ENCODE measurements at regions not wholly inside any gene's neighbourhood (a gene's known extent, or its start where the extent isn't known, plus 50 kb on each side); places are given as distances from the start of the nearest gene placed in this dataset.

DNA sequence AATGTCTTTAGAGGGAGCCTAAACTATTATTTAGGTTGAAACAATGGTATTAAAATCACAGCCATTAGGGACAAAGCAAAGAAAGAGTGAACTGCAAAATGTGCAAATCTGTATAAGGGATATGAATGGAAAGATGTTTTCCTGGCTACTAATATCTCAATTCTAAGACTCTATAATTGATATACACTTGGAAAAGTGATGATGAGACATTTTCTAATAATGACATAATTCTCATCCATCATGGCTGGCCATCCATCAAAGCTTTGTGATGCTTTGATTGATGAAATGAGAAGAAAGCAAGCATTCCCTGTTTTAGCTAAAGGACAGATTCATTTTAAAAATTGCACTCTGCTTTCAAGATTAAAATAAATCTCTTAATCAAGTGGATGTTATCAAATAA, 965.5 kb upstream of the IGFBP7 start:
- no peaks in the 10 kb centered on the region for H3K36me3 ChIP-seq (ENCODE audit: control insufficient read depth, insufficient read depth, low read length)
- H3K4me3 ChIP-seq (ENCODE audit: low read depth, low read length): no peak overlapping the region
- no peak overlapping the region for H3K27ac ChIP-seq (ENCODE audit: low read depth, low read length)
- no peaks in the 10 kb centered on the region for H3K9me3 ChIP-seq (ENCODE audit: control insufficient read depth, insufficient read depth, low read depth, low read length)
- no peak overlapping the region for H3K9ac ChIP-seq (ENCODE audit: low read length)
- no peaks in the 10 kb centered on the region for H3K27me3 ChIP-seq (ENCODE audit: control insufficient read depth, insufficient read depth, low read length)
- no peaks in the 10 kb centered on the region for H3K4me1 ChIP-seq (ENCODE audit: control insufficient read depth, insufficient read depth, low read length)

DNA sequence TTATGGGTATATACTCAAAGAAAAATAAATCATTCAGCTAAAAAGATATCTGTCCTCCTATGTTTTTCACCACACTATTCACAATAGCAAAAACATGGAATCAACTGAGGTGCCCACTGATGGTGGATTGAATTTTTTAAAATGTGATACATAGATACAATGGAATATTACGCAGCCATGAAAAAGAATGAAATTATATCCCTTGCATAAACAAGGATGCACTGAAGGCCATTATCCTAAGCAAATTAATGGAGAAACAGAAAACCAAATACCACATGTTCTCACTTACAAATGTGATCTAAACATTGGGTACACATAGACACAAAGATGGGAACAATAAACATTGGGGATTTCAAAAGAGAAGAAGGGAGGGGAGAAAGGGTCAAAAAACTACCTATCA, 964.2 kb upstream of the IGFBP7 start:
- H3K9me3 ChIP-seq (ENCODE audit: control insufficient read depth, insufficient read depth, low read depth, low read length): no peaks in the 10 kb centered on the region
- H3K9ac ChIP-seq (ENCODE audit: low read length): no peak overlapping the region
- no peaks in the 10 kb centered on the region for H3K36me3 ChIP-seq (ENCODE audit: control insufficient read depth, insufficient read depth, low read length)
- H3K27me3 ChIP-seq (ENCODE audit: control insufficient read depth, insufficient read depth, low read length): no peaks in the 10 kb centered on the region
- no peak overlapping the region for H3K27ac ChIP-seq (ENCODE audit: low read depth, low read length)
- H3K4me3 ChIP-seq (ENCODE audit: low read depth, low read length): no peak overlapping the region
- H3K4me1 ChIP-seq (ENCODE audit: control insufficient read depth, insufficient read depth, low read length): no peaks in the 10 kb centered on the region

DNA sequence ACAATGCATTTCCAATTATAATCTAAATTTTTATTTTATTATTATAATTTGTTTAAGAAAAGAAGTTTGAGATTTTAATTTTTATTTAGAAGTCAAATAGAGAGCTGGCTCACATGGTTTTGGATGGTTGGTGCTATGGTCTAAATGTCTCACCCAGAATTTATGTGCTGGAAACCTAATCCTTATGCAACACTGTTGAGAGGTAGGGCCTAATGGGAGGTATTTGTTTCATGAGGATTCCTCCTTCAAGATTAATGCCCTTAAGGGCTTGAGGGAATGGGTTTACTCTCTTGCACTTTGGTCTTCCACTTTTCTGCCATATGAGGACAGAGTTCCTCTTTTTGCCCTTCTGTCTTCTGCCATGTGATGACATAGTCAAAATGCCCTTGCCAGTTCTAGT, 960.5 kb upstream of the IGFBP7 start:
- no peak overlapping the region for H3K9ac ChIP-seq (ENCODE audit: low read length)
- H3K27me3 ChIP-seq (ENCODE audit: control insufficient read depth, insufficient read depth, low read length): no peaks in the 10 kb centered on the region
- H3K27ac ChIP-seq (ENCODE audit: low read depth, low read length): no peak overlapping the region
- no peaks in the 10 kb centered on the region for H3K4me1 ChIP-seq (ENCODE audit: control insufficient read depth, insufficient read depth, low read length)
- no peak overlapping the region for H3K4me3 ChIP-seq (ENCODE audit: low read depth, low read length)
- no peaks in the 10 kb centered on the region for H3K36me3 ChIP-seq (ENCODE audit: control insufficient read depth, insufficient read depth, low read length)
- H3K9me3 ChIP-seq (ENCODE audit: control insufficient read depth, insufficient read depth, low read depth, low read length): 0 out of 2 replicates have a peak, but pooled peaks cover 2% of the 10 kb centered on the region

DNA sequence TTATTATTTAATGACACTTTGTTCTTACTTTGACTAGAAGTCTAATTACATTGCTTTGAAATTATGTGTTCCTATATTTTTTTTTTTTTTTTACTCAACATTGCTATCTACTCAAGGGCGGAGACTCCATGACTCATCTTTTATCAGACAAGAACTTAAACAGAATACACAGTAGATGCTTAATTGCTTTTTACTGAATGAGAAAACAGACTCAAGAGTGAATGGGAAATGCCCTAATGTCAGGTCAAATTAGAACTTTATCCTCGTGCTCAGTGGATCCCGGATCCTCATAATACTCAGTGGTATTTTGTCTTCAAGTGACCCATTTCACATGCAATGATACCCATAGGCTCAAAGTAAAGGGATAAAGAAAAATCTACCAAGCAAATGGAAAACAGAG, 954.5 kb upstream of the IGFBP7 start:
- Histone ChIP-seq H3K4me3 (ENCODE audit: low read depth, low read length) (no peak overlapping the region), H3K27me3 (ENCODE audit: control insufficient read depth, insufficient read depth, low read length) (no peaks in the 10 kb centered on the region), H3K9me3 (ENCODE audit: control insufficient read depth, insufficient read depth, low read depth, low read length) (0 out of 2 replicates have a peak, but pooled peaks cover 2% of the 10 kb centered on the region), H3K36me3 (ENCODE audit: control insufficient read depth, insufficient read depth, low read length) (no peaks in the 10 kb centered on the region), H3K9ac (ENCODE audit: low read length) (no peak overlapping the region), H3K4me1 (ENCODE audit: control insufficient read depth, insufficient read depth, low read length) (no peaks in the 10 kb centered on the region), H3K27ac (ENCODE audit: low read depth, low read length) (no peak overlapping the region)

DNA sequence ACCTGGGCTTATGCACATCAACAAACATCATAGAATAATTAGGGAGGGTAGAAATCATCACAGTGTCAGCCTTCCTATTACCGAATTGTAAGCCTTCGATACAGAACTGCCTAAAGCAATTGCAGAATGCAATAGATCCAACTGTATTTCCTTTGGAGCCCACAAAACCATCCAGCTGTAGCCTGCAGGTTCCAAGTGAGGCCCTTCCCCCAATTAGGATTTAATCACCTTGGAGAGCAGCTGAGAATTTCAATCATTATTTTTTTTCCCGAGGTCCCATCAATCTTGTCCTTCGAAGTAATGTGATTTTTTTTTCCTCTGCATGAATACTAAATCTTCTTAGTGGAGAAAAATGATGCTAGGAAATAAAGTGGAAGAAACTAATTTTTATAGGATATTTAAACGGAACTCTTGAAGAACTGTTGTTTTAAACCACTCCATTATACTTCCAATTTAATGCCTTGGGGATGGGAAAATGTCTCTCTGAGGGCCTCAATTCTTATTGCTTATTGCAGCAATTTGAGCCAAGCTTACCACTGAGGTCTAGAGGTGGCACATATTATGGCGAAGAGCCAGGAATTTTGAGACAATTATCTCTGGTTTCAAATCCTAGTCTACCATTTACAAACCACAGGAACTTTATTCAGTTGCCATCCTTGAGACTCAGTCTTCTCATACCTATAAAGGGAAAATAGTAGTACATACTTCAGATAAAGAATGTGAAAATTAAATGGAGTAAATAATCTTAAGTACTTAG, 953.4 kb upstream of the IGFBP7 start:
- H3K27me3 ChIP-seq (ENCODE audit: control insufficient read depth, insufficient read depth, low read length): no peaks in the 10 kb centered on the region
- peaks cover 5% of the 10 kb centered on the region for H3K9me3 ChIP-seq (ENCODE audit: control insufficient read depth, insufficient read depth, low read depth, low read length)
- no peak overlapping the region for H3K4me3 ChIP-seq (ENCODE audit: low read depth, low read length)
- H3K27ac ChIP-seq (ENCODE audit: low read depth, low read length): no peak overlapping the region
- no peak overlapping the region for H3K9ac ChIP-seq (ENCODE audit: low read length)
- H3K36me3 ChIP-seq (ENCODE audit: control insufficient read depth, insufficient read depth, low read length): no peaks in the 10 kb centered on the region
- H3K4me1 ChIP-seq (ENCODE audit: control insufficient read depth, insufficient read depth, low read length): no peaks in the 10 kb centered on the region

DNA sequence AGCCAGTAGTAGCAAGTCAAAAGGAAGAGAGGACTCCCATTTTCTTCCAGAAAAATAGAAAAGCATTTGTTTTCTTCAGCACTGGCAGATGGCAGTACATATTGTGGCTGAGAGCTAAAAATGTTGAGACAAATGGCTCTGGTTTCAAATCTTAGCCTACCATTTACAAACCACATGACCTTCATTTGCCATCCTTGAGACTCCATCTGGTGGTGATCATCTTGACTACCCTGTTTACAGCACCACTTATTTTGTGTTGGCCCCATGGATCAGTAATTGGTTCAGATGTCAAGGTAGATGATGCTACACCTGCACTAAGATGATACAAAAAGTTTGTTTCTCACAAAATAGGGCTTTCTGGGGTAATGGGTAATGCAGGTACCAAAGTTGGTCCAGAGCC, 951.8 kb upstream of the IGFBP7 start:
- H3K9me3 ChIP-seq (ENCODE audit: control insufficient read depth, insufficient read depth, low read depth, low read length): peaks cover 3% of the 10 kb centered on the region
- no peak overlapping the region for H3K27ac ChIP-seq (ENCODE audit: low read depth, low read length)
- no peaks in the 10 kb centered on the region for H3K36me3 ChIP-seq (ENCODE audit: control insufficient read depth, insufficient read depth, low read length)
- no peaks in the 10 kb centered on the region for H3K27me3 ChIP-seq (ENCODE audit: control insufficient read depth, insufficient read depth, low read length)
- no peaks in the 10 kb centered on the region for H3K4me1 ChIP-seq (ENCODE audit: control insufficient read depth, insufficient read depth, low read length)
- no peak overlapping the region for H3K9ac ChIP-seq (ENCODE audit: low read length)
- H3K4me3 ChIP-seq (ENCODE audit: low read depth, low read length): no peak overlapping the region

DNA sequence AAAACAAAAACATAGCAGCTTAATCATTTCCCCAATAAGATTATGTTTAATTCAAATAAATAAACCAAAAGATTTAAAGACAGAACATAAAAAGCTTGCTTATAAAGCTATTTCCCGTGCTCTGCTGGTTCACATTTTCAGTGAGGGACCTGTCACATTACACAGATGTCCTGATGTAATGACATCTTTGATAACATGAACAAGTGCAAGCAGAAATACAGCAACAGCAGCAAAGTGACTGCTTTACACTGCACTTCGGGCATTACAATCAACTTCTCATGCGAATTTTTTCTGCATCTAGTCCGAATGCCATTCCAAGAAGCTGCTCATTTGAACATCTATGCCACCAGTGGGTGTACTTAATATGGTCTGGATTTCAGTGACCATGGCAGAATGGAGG, 940.3 kb upstream of the IGFBP7 start:
- no peak overlapping the region for H3K9ac ChIP-seq (ENCODE audit: low read length)
- no peak overlapping the region for H3K4me3 ChIP-seq (ENCODE audit: low read depth, low read length)
- H3K27me3 ChIP-seq (ENCODE audit: control insufficient read depth, insufficient read depth, low read length): no peaks in the 10 kb centered on the region
- no peak overlapping the region for H3K27ac ChIP-seq (ENCODE audit: low read depth, low read length)
- H3K4me1 ChIP-seq (ENCODE audit: control insufficient read depth, insufficient read depth, low read length): no peaks in the 10 kb centered on the region
- H3K36me3 ChIP-seq (ENCODE audit: control insufficient read depth, insufficient read depth, low read length): no peaks in the 10 kb centered on the region
- peaks cover 3% of the 10 kb centered on the region; the same call in 1 of the 2 replicates for H3K9me3 ChIP-seq (ENCODE audit: control insufficient read depth, insufficient read depth, low read depth, low read length)

DNA sequence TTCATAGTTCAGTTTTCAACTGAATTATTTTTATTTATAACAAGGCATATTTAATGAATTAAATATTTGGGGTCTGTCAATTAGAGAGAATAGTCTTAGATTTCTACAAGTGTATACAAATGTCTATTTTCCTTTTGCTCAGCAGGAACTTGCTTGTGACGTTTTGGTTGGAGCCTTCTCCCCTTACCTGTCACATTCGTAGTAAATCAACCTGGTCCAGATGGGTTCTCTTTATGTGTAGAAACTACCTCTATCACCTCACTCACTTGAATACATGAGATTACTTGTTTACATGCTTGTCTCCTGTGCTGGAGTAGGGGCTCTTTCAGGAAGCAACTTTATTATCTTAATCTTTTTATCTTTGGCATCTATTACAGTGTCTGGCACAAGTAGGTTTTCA, 938.3 kb upstream of the IGFBP7 start:
- Histone ChIP-seq H3K36me3 (ENCODE audit: control insufficient read depth, insufficient read depth, low read length) (no peaks in the 10 kb centered on the region), H3K9ac (ENCODE audit: low read length) (no peak overlapping the region), H3K4me1 (ENCODE audit: control insufficient read depth, insufficient read depth, low read length) (no peaks in the 10 kb centered on the region), H3K27me3 (ENCODE audit: control insufficient read depth, insufficient read depth, low read length) (no peaks in the 10 kb centered on the region), H3K9me3 (ENCODE audit: control insufficient read depth, insufficient read depth, low read depth, low read length) (peaks cover 10% of the 10 kb centered on the region), H3K4me3 (ENCODE audit: low read depth, low read length) (no peak overlapping the region), H3K27ac (ENCODE audit: low read depth, low read length) (no peak overlapping the region)

DNA sequence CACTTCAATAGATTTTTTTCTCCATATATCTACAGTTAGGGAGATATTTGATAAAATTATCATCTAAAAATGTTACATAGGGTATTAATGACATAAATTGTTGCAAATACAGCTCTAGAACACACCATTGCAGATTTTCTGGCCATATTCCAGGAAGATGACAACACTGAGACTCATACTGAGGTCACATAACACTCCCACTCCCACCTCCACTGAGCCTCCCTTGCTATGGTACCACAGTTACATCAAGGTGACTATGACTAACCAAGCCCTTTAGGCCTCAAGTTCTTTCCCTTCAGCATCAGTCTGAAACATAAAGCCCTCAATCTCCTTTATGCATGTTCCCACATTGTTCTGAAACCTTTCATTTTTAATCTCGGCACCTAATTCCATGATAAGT, 932.0 kb upstream of the IGFBP7 start:
- Histone ChIP-seq H3K9me3 (ENCODE audit: control insufficient read depth, insufficient read depth, low read depth, low read length) (peaks cover 22% of the 10 kb centered on the region), H3K4me3 (ENCODE audit: low read depth, low read length) (no peak overlapping the region), H3K4me1 (ENCODE audit: control insufficient read depth, insufficient read depth, low read length) (no peaks in the 10 kb centered on the region), H3K9ac (ENCODE audit: low read length) (no peak overlapping the region), H3K27me3 (ENCODE audit: control insufficient read depth, insufficient read depth, low read length) (no peaks in the 10 kb centered on the region), H3K36me3 (ENCODE audit: control insufficient read depth, insufficient read depth, low read length) (no peaks in the 10 kb centered on the region), H3K27ac (ENCODE audit: low read depth, low read length) (no peak overlapping the region)

DNA sequence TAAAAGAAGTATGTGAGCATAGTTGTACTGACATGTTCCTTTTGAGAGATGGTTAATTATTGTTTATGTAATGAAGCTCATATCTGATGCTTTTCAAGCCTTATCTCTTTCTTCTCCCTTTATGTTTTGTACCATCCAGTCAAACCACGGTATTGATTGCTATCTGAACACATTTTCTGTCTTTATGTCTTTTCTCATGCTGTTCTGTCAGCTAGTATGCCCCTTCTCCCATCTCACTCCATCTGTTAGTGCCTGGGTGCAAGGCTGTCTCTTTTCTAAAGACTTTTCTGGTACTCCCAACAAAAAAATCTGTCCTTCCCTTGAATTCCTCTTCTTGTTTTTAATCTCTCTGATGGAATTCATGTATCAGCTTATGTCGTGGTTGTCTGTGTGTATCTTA, 883.8 kb upstream of the IGFBP7 start:
- Histone ChIP-seq H3K4me3 (ENCODE audit: low read depth, low read length) (no peak overlapping the region), H3K27ac (ENCODE audit: low read depth, low read length) (no peak overlapping the region), H3K27me3 (ENCODE audit: control insufficient read depth, insufficient read depth, low read length) (no peaks in the 10 kb centered on the region)

DNA sequence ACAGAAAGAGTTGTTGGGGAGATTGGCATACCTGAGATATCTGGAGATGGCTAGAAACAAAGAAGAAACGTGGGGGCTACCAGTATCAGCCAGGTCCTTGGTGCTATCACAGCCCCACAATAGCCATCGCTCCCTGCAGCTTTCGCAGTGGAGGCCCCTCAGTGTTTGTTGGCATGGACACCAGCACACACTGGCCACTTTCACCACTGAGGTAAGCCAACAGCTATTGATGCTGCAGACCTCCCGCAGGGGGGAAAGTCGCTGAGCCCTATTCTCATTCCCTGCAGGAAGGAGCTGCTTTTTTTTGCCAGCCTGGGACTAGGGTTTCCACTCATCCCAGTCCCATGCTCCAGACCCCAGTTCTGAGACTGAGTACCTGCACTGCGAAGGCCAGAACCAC, 879.2 kb upstream of the IGFBP7 start:
- Histone ChIP-seq H3K9me3 (ENCODE audit: control insufficient read depth, insufficient read depth, low read depth, low read length) (no peaks in the 10 kb centered on the region), H3K27ac (ENCODE audit: low read depth, low read length) (no peak overlapping the region), H3K36me3 (ENCODE audit: control insufficient read depth, insufficient read depth, low read length) (no peaks in the 10 kb centered on the region), H3K9ac (ENCODE audit: low read length) (no peak overlapping the region), H3K4me1 (ENCODE audit: control insufficient read depth, insufficient read depth, low read length) (no peaks in the 10 kb centered on the region), H3K27me3 (ENCODE audit: control insufficient read depth, insufficient read depth, low read length) (no peaks in the 10 kb centered on the region), H3K4me3 (ENCODE audit: low read depth, low read length) (no peak overlapping the region)

More for the DNA sequence above, 883.8 kb upstream of the IGFBP7 start:
- H3K9me3 ChIP-seq (ENCODE audit: control insufficient read depth, insufficient read depth, low read depth, low read length): 0 out of 2 replicates have a peak, but pooled peaks cover 2% of the 10 kb centered on the region
- no peak overlapping the region for H3K9ac ChIP-seq (ENCODE audit: low read length)
- no peaks in the 10 kb centered on the region for H3K36me3 ChIP-seq (ENCODE audit: control insufficient read depth, insufficient read depth, low read length)
- no peaks in the 10 kb centered on the region for H3K4me1 ChIP-seq (ENCODE audit: control insufficient read depth, insufficient read depth, low read length)
